Heart left ventricle (tissue), 16 donors: ENCODE measurements at regions not wholly inside any gene's neighbourhood (a gene's known extent, or its start where the extent isn't known, plus 50 kb on each side); places are given as distances from the start of the nearest gene placed in this dataset.

Experiments used
- ATAC-seq, 4 donors: fragments of 200-7000 bp; cut with Tn5 transposase; one replicate each; pipeline ENCODE4 v1.9.1; 2020 to 2022; ENCODE audit warnings: moderate library complexity in 4 of 4, mild to moderate bottlenecking in 3 of 4, moderate number of reproducible peaks in 1 of 4
- DNase-seq, 5 donors: peaks; one replicate each; pipeline ENCODE4 v3.0.0-alpha.2; 2020
- H3K27ac ChIP-seq, 12 donors: fragments of 200-600 bp; sonication (generic) in 4 of 12; one replicate each; pipeline versions ENCODE4 v1.5.0 to v1.8.0; 2016 to 2022; ENCODE audit warnings: mild to moderate bottlenecking in 2 of 12
- H3K27me3 ChIP-seq, 9 donors: fragments of 200-600 bp; sonication (generic) in 2 of 9; one replicate each; pipeline versions ENCODE4 v1.5.1 to v1.8.0; 2016 to 2022; ENCODE audit warnings: mild to moderate bottlenecking in 3 of 9
- H3K36me3 ChIP-seq, 9 donors: fragments of 200-600 bp; sonication (generic) in 2 of 9; one replicate each; pipeline versions ENCODE4 v1.5.0 to v1.8.0; 2018 to 2022; ENCODE audit warnings: mild to moderate bottlenecking in 2 of 9
- H3K4me1 ChIP-seq, 12 donors: fragments of 200-600 bp; sonication (generic) in 4 of 12; one replicate each; pipeline versions ENCODE4 v1.5.0 to v1.8.0; 2016 to 2022; ENCODE audit warnings: mild to moderate bottlenecking in 3 of 12
- H3K4me3 ChIP-seq, 12 donors: fragments of 200-600 bp; sonication (generic) in 4 of 12; one replicate each; pipeline versions ENCODE4 v1.5.0 to v1.8.0; 2017 to 2022; ENCODE audit warnings: mild to moderate bottlenecking in 9 of 12, moderate library complexity in 4 of 12
- H3K9me3 ChIP-seq, 12 donors: fragments of 200-600 bp; sonication (generic) in 4 of 12; one replicate each; pipeline versions ENCODE4 v1.5.0 to v1.8.0; 2016 to 2022; ENCODE audit warnings: mild to moderate bottlenecking in 1 of 12
- POLR2A ChIP-seq, 2 donors: fragments of 450-650 bp; IDR thresholded peaks; one replicate each; pipeline ENCODE4 v1.6.1; 2017; ENCODE audit warnings: antibody characterized with exemption in 2 of 2, mild to moderate bottlenecking in 2 of 2, moderate library complexity in 2 of 2
- WGBS, 4 donors: extraction: QIAGEN DNeasy Blood & Tissue Kit in 2 of 4; methylation state at CpG; one replicate each; pipeline versions ENCODE4 v1.1.5 to v1.1.7; 2013 to 2018; 5-methylcytosine and 5-hydroxymethylcytosine counted together
- intact Hi-C, 10 donors: fragments of 100-400 bp; cut with DNase I; formaldehyde crosslinking; loops; one replicate each; pipeline versions ENCODE4 v1.11.1 to v1.14.2; 2022
- TF ChIP-seq, protein P1 (sequence below), 12 donors: fragments of 200-600 bp; sonication (generic) in 4 of 12; IDR thresholded peaks; one replicate each; pipeline versions ENCODE4 v1.5.0 to v1.8.0; 2018 to 2022; ENCODE audit warnings: antibody characterized with exemption in 12 of 12, mild to moderate bottlenecking in 5 of 12
- donor health status: ischemic (EF 13 %, LVEDD 7.1; RV severe dilation, severe dysfunction).
- donor health status: healthy with polysubstance abuse.
- donor health status: DM: no; HTN: yes; CAD: no.
- donor health status: DM: no; HTN: no; CAD: no.
- donor health status: ischemic (EF 25% LVEDD 6.9; RV normal size, moderate dysfunction).
- donor health status: ischemic (EF 25% LVEDD 5.7; RV mildly dilated, moderate dysfunction).
- donor health status: healthy.
- donor health status: DM: yes; HTN: yes; CAD: no.
- donor health status: ischemic (EF 35%, LVEDD 5.7; RV mildly dilated, moderate dysfunction).
- donor health status: nonischemic (EF 11% LVEDD 7.7; RV severe dilation, severe dysfunction).
- donor health status: DM: yes; HTN: yes; CAD: no.
- donor health status: PGD.
- donor health status: ischemic (EF 29% LVEDD 5.4; RV normal size, mild dysfunction).
- donor health status: nonischemic (EF 23%, LVEDD 6.1; RV moderate dilation, normal function).

- no peak for TF ChIP-seq POLR2A (IDR thresholded peaks at IDR 0.05)
- TF ChIP-seq, protein P1, sequence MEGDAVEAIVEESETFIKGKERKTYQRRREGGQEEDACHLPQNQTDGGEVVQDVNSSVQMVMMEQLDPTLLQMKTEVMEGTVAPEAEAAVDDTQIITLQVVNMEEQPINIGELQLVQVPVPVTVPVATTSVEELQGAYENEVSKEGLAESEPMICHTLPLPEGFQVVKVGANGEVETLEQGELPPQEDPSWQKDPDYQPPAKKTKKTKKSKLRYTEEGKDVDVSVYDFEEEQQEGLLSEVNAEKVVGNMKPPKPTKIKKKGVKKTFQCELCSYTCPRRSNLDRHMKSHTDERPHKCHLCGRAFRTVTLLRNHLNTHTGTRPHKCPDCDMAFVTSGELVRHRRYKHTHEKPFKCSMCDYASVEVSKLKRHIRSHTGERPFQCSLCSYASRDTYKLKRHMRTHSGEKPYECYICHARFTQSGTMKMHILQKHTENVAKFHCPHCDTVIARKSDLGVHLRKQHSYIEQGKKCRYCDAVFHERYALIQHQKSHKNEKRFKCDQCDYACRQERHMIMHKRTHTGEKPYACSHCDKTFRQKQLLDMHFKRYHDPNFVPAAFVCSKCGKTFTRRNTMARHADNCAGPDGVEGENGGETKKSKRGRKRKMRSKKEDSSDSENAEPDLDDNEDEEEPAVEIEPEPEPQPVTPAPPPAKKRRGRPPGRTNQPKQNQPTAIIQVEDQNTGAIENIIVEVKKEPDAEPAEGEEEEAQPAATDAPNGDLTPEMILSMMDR (IDR thresholded peaks at IDR 0.05) = no peak
- 52 to 68% (median 60%) methylated on average over 2 of the region's 2 CpGs for WGBS, 4 donors
- DNase-seq = no peak
- Histone ChIP-seq H3K27me3 (no peaks in the 10 kb centered on the region), H3K4me1 (no peaks in the 10 kb centered on the region), H3K36me3 (no peaks in the 10 kb centered on the region), H3K4me3 (no peak overlapping the region), H3K9me3 (no peaks in the 10 kb centered on the region), H3K27ac (no peak overlapping the region)
- intact Hi-C loops = no loop called here
- ATAC-seq = no peak
Measured at GRCh38 chr7:19202599-19202998, 57.4 kb upstream of the FERD3L start.
